ENCODE measurements at regions not wholly inside any gene's neighbourhood (a gene's known extent, or its start where the extent isn't known, plus 50 kb on each side); places are given as distances from the start of the nearest gene placed in this dataset.

DNA sequence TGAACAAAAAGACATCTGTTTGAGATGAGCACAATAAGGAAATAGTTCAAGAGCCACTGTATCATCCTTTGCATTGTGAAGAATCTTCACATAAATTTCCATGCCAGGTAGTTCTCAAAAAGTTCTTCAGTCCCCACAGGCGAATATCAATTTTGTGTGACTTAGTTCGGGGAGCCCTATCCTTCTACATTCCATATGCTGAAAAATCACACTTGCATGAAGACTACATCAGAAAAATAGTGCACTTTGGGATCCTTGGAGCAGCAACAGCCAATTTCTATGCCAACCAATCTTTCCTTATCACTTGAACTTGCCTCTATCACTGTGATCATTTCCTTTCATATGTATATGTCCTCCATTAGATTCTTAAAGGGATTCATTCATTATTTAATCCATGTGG, 830.6 kb upstream of the POU3F3 start:
- Histone ChIP-seq H4K20me1 (ENCODE audit: low read depth) (no peaks in the 10 kb centered on the region), H3K4me3 (no peak overlapping the region), H3K9ac (no peak overlapping the region), H3K79me2 (ENCODE audit: low read depth) (no peaks in the 10 kb centered on the region), H3K4me1 (peaks cover 12% of the 10 kb centered on the region), H3K4me2 (no peak overlapping the region), H3K27me3 (no peaks in the 10 kb centered on the region), H2AFZ (replicated peaks) (no peak overlapping the region), H3K9me3 (ENCODE audit: low read depth) (no peaks in the 10 kb centered on the region), H3K27ac (no peak overlapping the region), H3K36me3 (no peaks in the 10 kb centered on the region), H3F3A (ENCODE audit: low read depth) (no peaks in the 10 kb centered on the region)
- DNase-seq (ENCODE audit: low spot score), result no peak
- Mint-ChIP-seq H3K4me3 (no peak overlapping the region), H3K4me1 (peaks cover 47% of the 10 kb centered on the region), H3K27ac (peak overlapping the region; percentile 67), H3K27me3 (ENCODE audit: insufficient read depth, low read depth) (peaks cover 8% of the 10 kb centered on the region), H3K36me3 (no peaks in the 10 kb centered on the region), H3K9me3 (peaks cover 5% of the 10 kb centered on the region)
- TF ChIP-seq, protein P1, sequence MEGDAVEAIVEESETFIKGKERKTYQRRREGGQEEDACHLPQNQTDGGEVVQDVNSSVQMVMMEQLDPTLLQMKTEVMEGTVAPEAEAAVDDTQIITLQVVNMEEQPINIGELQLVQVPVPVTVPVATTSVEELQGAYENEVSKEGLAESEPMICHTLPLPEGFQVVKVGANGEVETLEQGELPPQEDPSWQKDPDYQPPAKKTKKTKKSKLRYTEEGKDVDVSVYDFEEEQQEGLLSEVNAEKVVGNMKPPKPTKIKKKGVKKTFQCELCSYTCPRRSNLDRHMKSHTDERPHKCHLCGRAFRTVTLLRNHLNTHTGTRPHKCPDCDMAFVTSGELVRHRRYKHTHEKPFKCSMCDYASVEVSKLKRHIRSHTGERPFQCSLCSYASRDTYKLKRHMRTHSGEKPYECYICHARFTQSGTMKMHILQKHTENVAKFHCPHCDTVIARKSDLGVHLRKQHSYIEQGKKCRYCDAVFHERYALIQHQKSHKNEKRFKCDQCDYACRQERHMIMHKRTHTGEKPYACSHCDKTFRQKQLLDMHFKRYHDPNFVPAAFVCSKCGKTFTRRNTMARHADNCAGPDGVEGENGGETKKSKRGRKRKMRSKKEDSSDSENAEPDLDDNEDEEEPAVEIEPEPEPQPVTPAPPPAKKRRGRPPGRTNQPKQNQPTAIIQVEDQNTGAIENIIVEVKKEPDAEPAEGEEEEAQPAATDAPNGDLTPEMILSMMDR (IDR thresholded peaks at IDR 0.05), result no peak
- no peak for TF ChIP-seq EZH2phosphoT487 (IDR thresholded peaks at IDR 0.05)
- TF ChIP-seq EZH2 (IDR thresholded peaks at IDR 0.05), result no peak

DNA sequence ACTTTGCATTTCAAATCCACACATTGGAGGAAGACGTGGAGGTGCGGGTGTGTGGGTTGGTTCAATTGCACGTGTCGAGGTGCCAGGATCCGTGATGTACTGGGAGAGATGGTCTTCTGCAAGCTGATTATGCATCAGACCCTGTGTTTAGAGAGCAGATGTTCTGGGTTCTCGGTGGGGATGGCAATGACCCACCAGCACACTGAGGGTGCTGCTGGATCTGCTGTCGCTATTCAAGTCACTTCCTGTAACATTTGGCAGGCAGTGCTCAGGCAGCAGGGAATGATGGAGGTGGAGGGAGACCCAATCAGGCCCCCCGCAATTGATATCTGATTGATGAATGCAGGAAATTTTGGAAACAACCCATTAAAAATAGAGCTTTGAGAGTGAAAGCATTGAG, 830.1 kb upstream of the POU3F3 start:
- Histone ChIP-seq H2AFZ (replicated peaks) (no peak overlapping the region), H3F3A (ENCODE audit: low read depth) (no peaks in the 10 kb centered on the region), H3K4me2 (no peak overlapping the region), H3K27ac (no peak overlapping the region), H4K20me1 (ENCODE audit: low read depth) (no peaks in the 10 kb centered on the region), H3K9ac (no peak overlapping the region), H3K36me3 (no peaks in the 10 kb centered on the region), H3K4me3 (no peak overlapping the region), H3K27me3 (no peaks in the 10 kb centered on the region), H3K79me2 (ENCODE audit: low read depth) (no peaks in the 10 kb centered on the region), H3K9me3 (ENCODE audit: low read depth) (no peaks in the 10 kb centered on the region), H3K4me1 (peaks cover 12% of the 10 kb centered on the region)
- TF ChIP-seq EZH2phosphoT487 (IDR thresholded peaks at IDR 0.05), result no peak
- peak overlapping the region; percentile 67 for H3K27ac Mint-ChIP-seq
- peaks cover 5% of the 10 kb centered on the region for H3K9me3 Mint-ChIP-seq
- DNase-seq (ENCODE audit: low spot score), result no peak
- H3K27me3 Mint-ChIP-seq (ENCODE audit: insufficient read depth, low read depth), result peaks cover 4% of the 10 kb centered on the region
- no peak overlapping the region for H3K4me3 Mint-ChIP-seq
- peaks cover 49% of the 10 kb centered on the region for H3K4me1 Mint-ChIP-seq
- no peaks in the 10 kb centered on the region for H3K36me3 Mint-ChIP-seq

DNA sequence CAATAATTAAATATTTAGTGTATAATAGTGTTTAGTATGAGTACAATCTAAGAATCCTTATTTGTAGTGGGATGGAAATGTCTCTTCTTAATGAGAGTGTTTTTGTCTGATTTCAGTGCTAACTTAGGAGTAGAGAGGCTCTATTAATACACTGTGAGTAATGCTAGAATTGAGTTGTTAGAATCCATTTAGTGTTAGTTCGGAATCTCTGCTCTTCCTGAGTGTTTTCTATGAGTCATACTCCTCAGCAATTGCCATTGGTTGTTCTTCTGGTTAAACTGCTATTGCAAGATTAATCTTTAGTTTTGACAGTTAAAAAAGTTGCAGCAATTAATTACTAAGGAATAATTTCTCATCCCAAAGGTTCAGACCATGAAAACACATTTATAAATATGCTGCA, 828.6 kb upstream of the POU3F3 start:
- no peaks in the 10 kb centered on the region for H4K20me1 ChIP-seq (ENCODE audit: low read depth)
- H3K9me3 ChIP-seq (ENCODE audit: low read depth), result no peaks in the 10 kb centered on the region
- H3K4me1 ChIP-seq, result peaks cover 12% of the 10 kb centered on the region
- no peaks in the 10 kb centered on the region for H3K36me3 Mint-ChIP-seq
- no peak overlapping the region for H3K27ac ChIP-seq
- H3K4me3 Mint-ChIP-seq, result no peak overlapping the region
- no peaks in the 10 kb centered on the region for H3K27me3 ChIP-seq
- no peaks in the 10 kb centered on the region for H3F3A ChIP-seq (ENCODE audit: low read depth)
- no peak overlapping the region for H2AFZ ChIP-seq (replicated peaks)
- H3K4me2 ChIP-seq, result no peak overlapping the region
- no peak overlapping the region for H3K27ac Mint-ChIP-seq
- H3K9ac ChIP-seq, result no peak overlapping the region
- TF ChIP-seq EZH2phosphoT487 (IDR thresholded peaks at IDR 0.05), result no peak
- no peak for TF ChIP-seq EZH2 (IDR thresholded peaks at IDR 0.05)
- TF ChIP-seq, protein P1 (IDR thresholded peaks at IDR 0.05), result no peak
- H3K79me2 ChIP-seq (ENCODE audit: low read depth), result no peaks in the 10 kb centered on the region
- H3K36me3 ChIP-seq, result no peaks in the 10 kb centered on the region
- H3K27me3 Mint-ChIP-seq (ENCODE audit: insufficient read depth, low read depth), result peaks cover 4% of the 10 kb centered on the region
- no peak overlapping the region for H3K4me3 ChIP-seq
- DNase-seq (ENCODE audit: low spot score), result no peak
- peaks cover 55% of the 10 kb centered on the region for H3K4me1 Mint-ChIP-seq
- H3K9me3 Mint-ChIP-seq, result peaks cover 5% of the 10 kb centered on the region

DNA sequence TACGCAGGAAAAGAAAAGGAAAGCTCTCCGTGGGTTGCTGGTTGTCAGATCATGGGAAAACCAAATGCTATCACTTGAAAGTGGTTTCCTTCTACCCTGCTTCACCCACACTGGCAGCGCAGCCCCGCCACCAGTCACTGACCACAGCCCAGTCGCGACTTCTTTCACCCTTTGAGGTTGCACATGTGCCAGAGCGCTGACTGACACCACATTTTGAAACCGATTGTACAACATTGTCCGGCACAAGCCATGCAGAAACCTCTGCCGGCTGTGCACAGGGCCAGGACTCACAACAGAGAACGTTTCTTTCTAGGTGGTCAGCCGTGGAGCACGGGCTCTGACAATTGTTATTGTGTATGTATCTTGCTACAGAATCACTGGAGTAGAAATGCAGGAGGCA, 827.2 kb upstream of the POU3F3 start:
- H3K9me3 Mint-ChIP-seq, result no peaks in the 10 kb centered on the region
- Histone ChIP-seq H3K27ac (no peak overlapping the region), H3K36me3 (no peaks in the 10 kb centered on the region), H3K4me1 (peaks cover 12% of the 10 kb centered on the region), H4K20me1 (ENCODE audit: low read depth) (no peaks in the 10 kb centered on the region), H2AFZ (replicated peaks) (no peak overlapping the region), H3K4me3 (no peak overlapping the region), H3K79me2 (ENCODE audit: low read depth) (no peaks in the 10 kb centered on the region), H3K9ac (no peak overlapping the region), H3K27me3 (no peaks in the 10 kb centered on the region), H3F3A (ENCODE audit: low read depth) (no peaks in the 10 kb centered on the region), H3K4me2 (no peak overlapping the region), H3K9me3 (ENCODE audit: low read depth) (no peaks in the 10 kb centered on the region)
- H3K27ac Mint-ChIP-seq, result peak overlapping the region; percentile 95
- H3K27me3 Mint-ChIP-seq (ENCODE audit: insufficient read depth, low read depth), result no peaks in the 10 kb centered on the region
- DNase-seq (ENCODE audit: low spot score), result peak; percentile 36
- TF ChIP-seq EZH2 (IDR thresholded peaks at IDR 0.05) (no peak), EZH2phosphoT487 (IDR thresholded peaks at IDR 0.05) (no peak)
- TF ChIP-seq, protein P1 (IDR thresholded peaks at IDR 0.05), result no peak
- no peaks in the 10 kb centered on the region for H3K36me3 Mint-ChIP-seq
- H3K4me1 Mint-ChIP-seq, result peaks cover 56% of the 10 kb centered on the region
- peak overlapping the region; percentile 80 for H3K4me3 Mint-ChIP-seq

Data from neural progenitor cell (in vitro differentiated cells).